IMR-90 (cell line): ENCODE measurements at regions not wholly inside any gene's neighbourhood (a gene's known extent, or its start where the extent isn't known, plus 50 kb on each side); places are given as distances from the start of the nearest gene placed in this dataset.

Source experiments
- ATAC-seq: fragments of 200-7000 bp; cut with Tn5 transposase; 2 replicates; pipeline ENCODE4 v1.9.1; 2020; ENCODE audit warnings: low read depth, mild to moderate bottlenecking, moderate library complexity
- BruUV-seq: library from RNA; stranded (reverse); fragments of 400-500 nt; replicated peaks from 2 replicates; lab custom pipeline; 2021; lab: Mats Ljungman, UMichigan
- CTCF ChIA-PET: fragments of 300-600 bp; formaldehyde crosslinking; extraction: SDS; loops from one replicate; lab custom pipeline; 2021; ENCODE audit warnings: antibody characterized with exemption; lab: Yijun Ruan, JAX
- POLR2A ChIA-PET: fragments of 300-600 bp; sonication (Branson Sonifier 250); formaldehyde crosslinking; loops from one replicate; lab custom pipeline; 2022; ENCODE audit warnings: antibody characterized with exemption; ENCODE audit not compliant: unreplicated experiment; lab: Charles Lee
- DNase-seq: peaks from one replicate; pipeline ENCODE4 v3.0.0; 2013
- H2AFZ ChIP-seq: replicated peaks from 2 replicates; pipeline ENCODE3; 2013; ENCODE audit warnings: low read length, mild to moderate bottlenecking; ENCODE audit not compliant: poor library complexity
- H2AK5ac ChIP-seq: 2 replicates; pipeline ENCODE4 v1.6.1; 2013; ENCODE audit warnings: low read depth, low read length, inconsistent platforms
- H2AK9ac ChIP-seq: replicated peaks from 2 replicates; pipeline ENCODE3; 2013; ENCODE audit warnings: mild to moderate bottlenecking, low read depth, low read length, moderate library complexity; ENCODE audit not compliant: poor library complexity
- H2BK120ac ChIP-seq: 2 replicates; pipeline ENCODE4 v1.6.1; 2013; ENCODE audit warnings: low read depth, low read length, inconsistent platforms
- H2BK15ac ChIP-seq: 3 replicates; pipeline ENCODE4 v1.6.1; 2013; ENCODE audit warnings: low read depth, low read length, inconsistent platforms
- H2BK20ac ChIP-seq: 2 replicates; pipeline ENCODE4 v1.6.1; 2013; ENCODE audit warnings: low read depth, mild to moderate bottlenecking, inconsistent platforms, low read length, moderate library complexity
- H2BK5ac ChIP-seq: 2 replicates; pipeline ENCODE4 v1.6.1; 2013; ENCODE audit warnings: mild to moderate bottlenecking, low read depth, low read length, inconsistent platforms; ENCODE audit not compliant: poor library complexity, severe bottlenecking
- H3K14ac ChIP-seq: replicated peaks from 2 replicates; pipeline ENCODE4 v1.6.1; 2013; ENCODE audit warnings: low read depth, low read length, inconsistent platforms
- H3K18ac ChIP-seq: 2 replicates; pipeline ENCODE4 v1.6.1; 2013; ENCODE audit warnings: low read depth, low read length, control low read depth
- H3K23ac ChIP-seq: 2 replicates; pipeline ENCODE4 v1.6.1; 2013; ENCODE audit warnings: low read depth, low read length, inconsistent platforms
- H3K27ac ChIP-seq: 2 replicates; pipeline ENCODE4 v1.5.1; 2013; ENCODE audit warnings: mild to moderate bottlenecking, control low read depth, low read length; ENCODE audit not compliant: insufficient read depth
- H3K27me3 ChIP-seq: 2 replicates; pipeline ENCODE4 v1.6.1; 2013; ENCODE audit warnings: low read length; ENCODE audit not compliant: control insufficient read depth, insufficient read depth
- H3K36me3 ChIP-seq: 2 replicates; pipeline ENCODE4 v1.6.1; 2013; ENCODE audit warnings: low read length, mixed read lengths; ENCODE audit not compliant: control insufficient read depth, insufficient read depth
- H3K4ac ChIP-seq: 2 replicates; pipeline ENCODE4 v1.6.1; 2013; ENCODE audit warnings: low read depth, low read length, inconsistent platforms
- H3K4me1 ChIP-seq: 2 replicates; pipeline ENCODE4 v1.6.1; 2013; ENCODE audit warnings: low read length, mixed read lengths; ENCODE audit not compliant: control insufficient read depth, insufficient read depth
- H3K4me2 ChIP-seq: 2 replicates; pipeline ENCODE4 v1.6.1; 2013; ENCODE audit warnings: low read depth, mild to moderate bottlenecking, control low read depth, low read length, moderate library complexity
- H3K4me3 ChIP-seq: 2 replicates; pipeline ENCODE4 v1.5.1; 2013; ENCODE audit warnings: low read depth, mild to moderate bottlenecking, control low read depth, low read length, moderate library complexity; ENCODE audit not compliant: insufficient read depth
- H3K56ac ChIP-seq: 2 replicates; pipeline ENCODE4 v1.6.1; 2013; ENCODE audit warnings: low read length, inconsistent platforms; ENCODE audit not compliant: insufficient read depth; ENCODE audit errors: extremely low read depth
- H3K79me1 ChIP-seq, 2 experiments: 2 replicates each; pipeline ENCODE4 v1.6.1; 2013; ENCODE audit warnings: low read length in 2 of 2, inconsistent platforms in 1 of 2, low read depth in 1 of 2
- H3K9ac ChIP-seq: 2 replicates; pipeline ENCODE4 v1.6.1; 2013; ENCODE audit warnings: low read depth, low read length, control low read depth
- H3K9me1 ChIP-seq: 2 replicates; pipeline ENCODE4 v1.6.1; 2013; ENCODE audit warnings: low read length, inconsistent platforms; ENCODE audit not compliant: insufficient read depth
- H3K9me3 ChIP-seq: 2 replicates; pipeline ENCODE4 v1.6.1; 2013; ENCODE audit warnings: low read length; ENCODE audit not compliant: control insufficient read depth, insufficient read depth
- H4K20me1 ChIP-seq: 2 replicates; pipeline ENCODE4 v1.6.1; 2013; ENCODE audit warnings: low read length, inconsistent platforms; ENCODE audit not compliant: insufficient read depth
- H4K5ac ChIP-seq: 2 replicates; pipeline ENCODE4 v1.6.1; 2013; ENCODE audit warnings: mild to moderate bottlenecking, low read depth, low read length, control low read depth
- H4K8ac ChIP-seq, 2 experiments: 2 replicates each; pipeline ENCODE4 v1.6.1; 2013; ENCODE audit warnings: low read depth in 2 of 2, low read length in 2 of 2, control low read depth in 1 of 2, inconsistent platforms in 1 of 2
- H4K91ac ChIP-seq: 2 replicates; pipeline ENCODE4 v1.6.1; 2013; ENCODE audit warnings: low read depth, low read length, inconsistent platforms; ENCODE audit not compliant: insufficient read depth
- MXI1 ChIP-seq: IDR thresholded peaks from 2 replicates; pipeline ENCODE4 v1.6.1; 2012; ENCODE audit warnings: low read depth, mild to moderate bottlenecking, low read length, moderate library complexity, borderline replicate concordance
- NFE2L2 ChIP-seq: fragments of 150-350 bp; IDR thresholded peaks from 2 replicates; pipeline ENCODE4 v1.6.1; 2016; ENCODE audit warnings: low read depth, mild to moderate bottlenecking, low read length
- WGBS, 2 experiments: methylation state at CpG; one replicate each; pipeline versions ENCODE4 v1.1.5 to v1.1.7; 2013; ENCODE audit warnings: missing lambda C conversion rate in 2 of 2; ENCODE audit not compliant: insufficient read length in 1 of 2; ENCODE audit errors: extremely low coverage in 2 of 2; 5-methylcytosine and 5-hydroxymethylcytosine counted together
- dilution Hi-C: fragments of 300-500 bp; cut with HindIII; formaldehyde crosslinking; loops from one replicate; pipeline ENCODE4 v1.14.3; 2018; ENCODE audit warnings: low sequenced_read_pairs; ENCODE audit not compliant: unreplicated experiment
- in situ Hi-C: fragments of 300-500 bp; cut with MboI; formaldehyde crosslinking; loops from 3 replicates; pipeline ENCODE4 v1.14.3; 2019; ENCODE audit warnings: low sequenced_read_pairs, inconsistent platforms, mixed read lengths
- intact Hi-C: fragments of 100-400 bp; cut with micrococcal nuclease; formaldehyde crosslinking; loops from 2 replicates; pipeline ENCODE4 v1.10.0; 2022

DNA sequence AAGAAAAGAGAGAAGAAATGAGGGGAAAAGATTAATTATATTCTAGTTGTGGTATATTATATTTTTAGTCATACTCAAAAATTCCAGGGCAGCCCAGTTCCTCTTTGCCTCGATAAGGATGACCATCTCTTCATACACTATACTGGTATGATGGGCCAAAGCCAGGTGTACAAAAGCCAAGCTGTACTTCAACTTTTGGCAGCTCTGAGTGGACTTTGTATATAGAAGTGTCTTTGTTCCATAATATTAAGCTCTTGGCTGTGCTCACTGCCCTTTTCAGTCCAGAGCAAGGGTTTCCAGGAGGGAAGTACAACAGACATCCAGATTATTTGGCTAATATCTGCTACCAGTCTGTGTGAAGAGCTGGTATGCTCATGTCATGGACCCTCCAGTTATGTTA is 934.3 kb upstream of the CDH10 start:
- H3K23ac ChIP-seq: no peak overlapping the region
- H2BK15ac ChIP-seq: no peak overlapping the region
- no peak overlapping the region for H4K8ac ChIP-seq
- no peak overlapping the region for H2BK5ac ChIP-seq
- H4K91ac ChIP-seq: no peak overlapping the region
- TF ChIP-seq MXI1 (no peak), NFE2L2 (no peak)
- ATAC-seq (no peak), DNase-seq (no peak)
- no peak overlapping the region for H2BK20ac ChIP-seq
- no CpG with 5 or more reads among the region's 1 CpG for WGBS, 2 experiments
- no peak overlapping the region for H3K4ac ChIP-seq
- H2AFZ ChIP-seq: no peak overlapping the region
- no peak overlapping the region for H3K4me2 ChIP-seq
- H3K9me3 ChIP-seq: no peaks in the 10 kb centered on the region
- no peak overlapping the region for H2AK9ac ChIP-seq
- no peaks in the 10 kb centered on the region for H3K27me3 ChIP-seq
- no peaks in the 10 kb centered on the region for H3K9me1 ChIP-seq
- BruUV-seq: no TSS peak
- CTCF ChIA-PET: no interaction called here
- no peak overlapping the region for H3K9ac ChIP-seq
- no peak overlapping the region for H3K27ac ChIP-seq
- H3K79me1 ChIP-seq: no peaks in the 10 kb centered on the region
- no peak overlapping the region for H4K5ac ChIP-seq
- H2BK120ac ChIP-seq: no peak overlapping the region
- in situ Hi-C loops (no loop called here), intact Hi-C loops (no loop called here), dilution Hi-C loops (no loop called here)
- no peak overlapping the region for H3K4me3 ChIP-seq
- no peaks in the 10 kb centered on the region for H3K36me3 ChIP-seq
- H3K18ac ChIP-seq: no peak overlapping the region
- POLR2A ChIA-PET: no interaction called here
- no peaks in the 10 kb centered on the region for H4K20me1 ChIP-seq
- H3K4me1 ChIP-seq: no peaks in the 10 kb centered on the region
- no peak overlapping the region for H2AK5ac ChIP-seq
- H3K14ac ChIP-seq: no peak overlapping the region
- H3K56ac ChIP-seq: no peak overlapping the region
